H1 (cell line): ENCODE measurements at regions not wholly inside any gene's neighbourhood (a gene's known extent, or its start where the extent isn't known, plus 50 kb on each side); places are given as distances from the start of the nearest gene placed in this dataset.

ENCODE experiments used
- CTCF ChIA-PET: fragments of 300-600 bp; sonication (Branson Sonifier 250); formaldehyde crosslinking; loops from one replicate; lab custom pipeline; 2021; ENCODE audit not compliant: partially characterized antibody; lab: Charles Lee
- POLR2A ChIA-PET: fragments of 300-600 bp; sonication (Branson Sonifier 250); formaldehyde crosslinking; loops from one replicate; lab custom pipeline; 2021; ENCODE audit warnings: inconsistent platforms; ENCODE audit not compliant: partially characterized antibody; lab: Charles Lee
- DNase-seq, 2 experiments: peaks; one replicate each; pipeline versions ENCODE4 v3.0.0 to v3.0.0-alpha.2; 2010 to 2022; ENCODE audit warnings: low spot score in 2 of 2, low read depth in 1 of 2, mixed read lengths in 1 of 2
- FAIRE-seq: peaks from 2 replicates; lab custom pipeline; 2011; peaks lifted over from hg19 to GRCh38; lab: Jason Lieb, UNC
- H2AFZ ChIP-seq: 2 replicates; pipeline ENCODE4 v1.8.1; 2012; ENCODE audit warnings: low read length, inconsistent platforms
- H2AK5ac ChIP-seq: 2 replicates; pipeline ENCODE4 v1.6.1; 2013; ENCODE audit warnings: low read depth, low read length
- H2BK120ac ChIP-seq: replicated peaks from 2 replicates; pipeline ENCODE3; 2013; ENCODE audit warnings: low read depth, low read length, inconsistent platforms
- H2BK12ac ChIP-seq: 2 replicates; pipeline ENCODE4 v1.6.1; 2013; ENCODE audit warnings: low read depth, low read length
- H2BK15ac ChIP-seq: 2 replicates; pipeline ENCODE4 v1.6.1; 2013; ENCODE audit warnings: low read length
- H2BK20ac ChIP-seq: 2 replicates; pipeline ENCODE4 v1.6.1; 2013; ENCODE audit warnings: low read length
- H2BK5ac ChIP-seq: 2 replicates; pipeline ENCODE4 v1.6.1; 2013; ENCODE audit warnings: low read depth, low read length
- H3K14ac ChIP-seq: 2 replicates; pipeline ENCODE4 v1.6.1; 2013; ENCODE audit warnings: inconsistent platforms; ENCODE audit not compliant: insufficient read length
- H3K18ac ChIP-seq: 2 replicates; pipeline ENCODE4 v1.6.1; 2013; ENCODE audit warnings: low read length; ENCODE audit errors: extremely low read depth
- H3K23ac ChIP-seq: 2 replicates; pipeline ENCODE4 v1.6.1; 2013; ENCODE audit warnings: inconsistent platforms; ENCODE audit not compliant: insufficient read length
- H3K23me2 ChIP-seq: 2 replicates; pipeline ENCODE4 v1.6.1; 2013; ENCODE audit warnings: low read depth, low read length
- H3K27ac ChIP-seq: 2 replicates; pipeline ENCODE4 v1.6.1; 2011; ENCODE audit warnings: low read depth, low read length, inconsistent platforms
- H3K27me3 ChIP-seq, 4 experiments: replicated peaks in 1 of 4; 1 replicate in 1 of 4; 2 replicates in 3 of 4; pipeline versions ENCODE4 v1.6.1 to v1.8.1; 2011 to 2013; ENCODE audit warnings: low read length in 3 of 4, mild to moderate bottlenecking in 3 of 4, inconsistent platforms in 2 of 4, mixed read lengths in 2 of 4, moderate library complexity in 1 of 4; ENCODE audit not compliant: control insufficient read depth in 3 of 4, insufficient read depth in 3 of 4; ENCODE audit errors: extremely low read depth in 1 of 4
- H3K36me3 ChIP-seq, 4 experiments: 2 replicates each; pipeline versions ENCODE4 v1.6.1 to v1.8.1; 2011 to 2013; ENCODE audit warnings: mild to moderate bottlenecking in 4 of 4, low read length in 3 of 4, moderate library complexity in 2 of 4, control low read depth in 1 of 4, inconsistent platforms in 1 of 4; ENCODE audit not compliant: insufficient read depth in 4 of 4, control insufficient read depth in 2 of 4
- H3K4ac ChIP-seq: replicated peaks from 2 replicates; pipeline ENCODE3; 2013; ENCODE audit warnings: low read length, low read depth, mixed read lengths, inconsistent platforms; ENCODE audit not compliant: insufficient read length
- H3K4me1 ChIP-seq, 4 experiments: replicated peaks in 1 of 4; 1 replicate in 1 of 4; 2 replicates in 3 of 4; pipeline versions ENCODE4 v1.6.1 to v1.8.1; 2011 to 2013; ENCODE audit warnings: low read length in 3 of 4, inconsistent platforms in 2 of 4, mixed read lengths in 1 of 4; ENCODE audit not compliant: insufficient read depth in 4 of 4, control insufficient read depth in 3 of 4
- H3K4me2 ChIP-seq, 2 experiments: 2 replicates each; pipeline versions ENCODE4 v1.6.1 to v1.8.1; 2011 to 2013; ENCODE audit warnings: low read depth in 2 of 2, low read length in 2 of 2, control low read depth in 1 of 2, inconsistent platforms in 1 of 2, mild to moderate bottlenecking in 1 of 2; ENCODE audit not compliant: insufficient read depth in 1 of 2
- H3K4me3 ChIP-seq, 4 experiments: fragments of 200-600, 300-600 bp in 1 of 4; sonication (generic), shearing (Covaris generic), sonication (Bioruptor Twin) in 1 of 4; 2 replicates each; pipeline versions ENCODE4 v1.5.1 to v1.8.1; 2011 to 2016; ENCODE audit warnings: low read length in 4 of 4, low read depth in 3 of 4, control low read depth in 2 of 4, inconsistent platforms in 2 of 4, mild to moderate bottlenecking in 2 of 4, mixed read lengths in 1 of 4, moderate library complexity in 1 of 4; ENCODE audit not compliant: insufficient read depth in 2 of 4; ENCODE audit errors: extremely low read depth in 1 of 4
- H3K56ac ChIP-seq: replicated peaks from 2 replicates; pipeline ENCODE3; 2013; ENCODE audit warnings: low read depth, mild to moderate bottlenecking, mixed read lengths, low read length, inconsistent platforms; ENCODE audit not compliant: insufficient read length
- H3K79me1 ChIP-seq: 2 replicates; pipeline ENCODE4 v1.6.1; 2013; ENCODE audit warnings: low read depth, low read length, control low read depth
- H3K79me2 ChIP-seq, 2 experiments: 2 replicates each; pipeline versions ENCODE4 v1.6.1 to v1.8.1; 2012 to 2013; ENCODE audit warnings: low read length in 2 of 2, mild to moderate bottlenecking in 2 of 2, inconsistent platforms in 1 of 2; ENCODE audit not compliant: insufficient read depth in 2 of 2, control insufficient read depth in 1 of 2
- H3K9ac ChIP-seq, 4 experiments: replicated peaks in 1 of 4; 1 replicate in 1 of 4; 2 replicates in 3 of 4; pipeline versions ENCODE4 v1.6.1 to v1.8.1; 2011 to 2013; ENCODE audit warnings: low read depth in 3 of 4, low read length in 3 of 4, control low read depth in 2 of 4, mild to moderate bottlenecking in 2 of 4, moderate library complexity in 2 of 4, inconsistent platforms in 1 of 4; ENCODE audit errors: extremely low read depth in 1 of 4
- H3K9me3 ChIP-seq, 2 experiments: 2 replicates each; pipeline versions ENCODE4 v1.6.1 to v1.8.1; 2012 to 2013; ENCODE audit warnings: mild to moderate bottlenecking in 2 of 2, moderate library complexity in 2 of 2, control low read depth in 1 of 2, inconsistent platforms in 1 of 2, low read depth in 1 of 2, low read length in 1 of 2, mixed read lengths in 1 of 2; ENCODE audit not compliant: insufficient read depth in 2 of 2
- H4K20me1 ChIP-seq, 2 experiments: replicated peaks in 1 of 2; 2 replicates each; pipeline versions ENCODE3 to v1.8.1; 2011 to 2013; ENCODE audit warnings: inconsistent platforms in 2 of 2, low read length in 2 of 2, mild to moderate bottlenecking in 1 of 2; ENCODE audit not compliant: insufficient read depth in 2 of 2, control insufficient read depth in 1 of 2
- H4K5ac ChIP-seq: 2 replicates; pipeline ENCODE4 v1.6.1; 2013; ENCODE audit warnings: low read length, low read depth, mixed read lengths, inconsistent platforms; ENCODE audit not compliant: insufficient read length
- H4K8ac ChIP-seq: 2 replicates; pipeline ENCODE4 v1.8.0; 2013; ENCODE audit warnings: mild to moderate bottlenecking, moderate library complexity, low read length, inconsistent platforms; ENCODE audit not compliant: insufficient read depth; ENCODE audit errors: extremely low read depth
- H4K91ac ChIP-seq: replicated peaks from 2 replicates; pipeline ENCODE3; 2013; ENCODE audit warnings: low read length, mixed read lengths, inconsistent platforms; ENCODE audit not compliant: insufficient read length
- ATF2 ChIP-seq: IDR thresholded peaks from 2 replicates; pipeline ENCODE4 v1.6.1; 2012; ENCODE audit warnings: low read length, inconsistent platforms
- CBX8 ChIP-seq: fragments of 300-800, 300-1000 bp; sonication (generic); IDR thresholded peaks from 2 replicates; pipeline ENCODE4 v1.7.1; 2016; ENCODE audit warnings: low read depth, low read length, borderline replicate concordance
- CHD1 ChIP-seq: IDR thresholded peaks from 2 replicates; pipeline ENCODE4 v1.6.1; 2012; ENCODE audit warnings: low read depth, low read length, improper control_type of control experiment
- MAFK ChIP-seq: IDR thresholded peaks from 2 replicates; pipeline ENCODE4 v1.6.1; 2012; ENCODE audit warnings: low read depth, mild to moderate bottlenecking, improper control_type of control experiment, low read length
- NANOG ChIP-seq: IDR thresholded peaks from 2 replicates; pipeline ENCODE4 v1.6.1; 2011; ENCODE audit warnings: low read length, low read depth, mild to moderate bottlenecking, inconsistent platforms; ENCODE audit not compliant: insufficient read depth, poor library complexity, severe bottlenecking
- RAD21 ChIP-seq, 2 experiments: IDR thresholded peaks in 1 of 2; conservative IDR thresholded peaks in 1 of 2; 2 replicates each; pipeline ENCODE4 v1.6.1; 2011; ENCODE audit warnings: low read depth in 2 of 2, low read length in 2 of 2, improper control_type of control experiment in 1 of 2, inconsistent platforms in 1 of 2, mild to moderate bottlenecking in 1 of 2, moderate library complexity in 1 of 2
- RNF2 ChIP-seq: fragments of 200-900, 300-1000 bp; sonication (generic); IDR thresholded peaks from 2 replicates; pipeline ENCODE4 v1.7.1; 2016; ENCODE audit warnings: borderline replicate concordance, low read depth, mild to moderate bottlenecking, antibody characterized with exemption, low read length; ENCODE audit not compliant: poor library complexity, severe bottlenecking; ENCODE audit errors: missing control alignments
- SIN3A ChIP-seq, 2 experiments: IDR thresholded peaks in 1 of 2; conservative IDR thresholded peaks in 1 of 2; 2 replicates each; pipeline ENCODE4 v1.6.1; 2011 to 2012; ENCODE audit warnings: low read length in 2 of 2, improper control_type of control experiment in 1 of 2, low read depth in 1 of 2, mild to moderate bottlenecking in 1 of 2
- SUZ12 ChIP-seq: fragments of 200-600 bp; sonication (generic); IDR thresholded peaks from 2 replicates; pipeline ENCODE4 v1.6.1; 2012; ENCODE audit warnings: mild to moderate bottlenecking, inconsistent platforms, low read length, moderate library complexity, mixed read lengths
- USF2 ChIP-seq: IDR thresholded peaks from 2 replicates; pipeline ENCODE4 v1.6.1; 2011; ENCODE audit warnings: low read length, improper control_type of control experiment
- WGBS, 2 experiments: shearing (Covaris generic) in 1 of 2; methylation state at CpG; one replicate each; pipeline versions ENCODE4 v1.1.6 to v1.1.7; 2013 to 2015; ENCODE audit warnings: low lambda C conversion rate in 2 of 2, mixed read lengths in 2 of 2, inconsistent platforms in 1 of 2, low coverage in 1 of 2, missing lambda C conversion rate in 1 of 2; ENCODE audit not compliant: insufficient replicate concordance in 2 of 2, insufficient coverage in 1 of 2, insufficient read length in 1 of 2; ENCODE audit errors: extremely low coverage in 1 of 2, missing lambda C conversion rate in 1 of 2; 5-methylcytosine and 5-hydroxymethylcytosine counted together

GRCh38 chr5:162503796-162504195 lies 436.2 kb downstream of the GABRG2 start:
- CTCF ChIA-PET: interaction anchor here (0.5 to 0.7 kb wide), 3 partner anchors 13 to 32 kb away, joined by 3 read pairs; no protein-coding TSS in a partner anchor
- POLR2A ChIA-PET: no interaction called here
- Histone ChIP-seq H4K91ac (no peak overlapping the region), H3K14ac (no peak overlapping the region), H4K5ac (no peak overlapping the region), H3K27ac (no peak overlapping the region), H2BK12ac (no peak overlapping the region), H2BK5ac (no peak overlapping the region), H3K4me1 (no peaks in the 10 kb centered on the region), H4K8ac (no peak overlapping the region), H2BK120ac (no peak overlapping the region), H3K79me1 (no peaks in the 10 kb centered on the region), H2BK15ac (no peak overlapping the region), H3K4me3 (no peak overlapping the region), H3K9ac (no peak overlapping the region), H3K23me2 (no peaks in the 10 kb centered on the region), H3K27me3 (no peaks in the 10 kb centered on the region), H2AFZ (0 out of 2 replicates have a peak overlapping the region, but pooled peaks have one; percentile 53), H3K79me2 (no peaks in the 10 kb centered on the region), H3K4me2 (no peak overlapping the region), H3K9me3 (no peaks in the 10 kb centered on the region), H4K20me1 (no peaks in the 10 kb centered on the region), H3K56ac (no peak overlapping the region), H3K18ac (no peak overlapping the region), H3K36me3 (no peaks in the 10 kb centered on the region), H3K23ac (no peak overlapping the region), H3K4ac (no peak overlapping the region), H2AK5ac (no peak overlapping the region), H2BK20ac (no peak overlapping the region)
- DNase-seq: no peak
- no peak for FAIRE-seq
- 87% methylated on average over 3 of the region's 3 CpGs; no CpG with 5 or more reads in 1 of the 2 experiments for WGBS, 2 experiments
- no peak for TF ChIP-seq CBX8
- no peak for TF ChIP-seq MAFK
- TF ChIP-seq NANOG: no peak
- no peak for TF ChIP-seq USF2
- TF ChIP-seq SUZ12: no peak
- TF ChIP-seq ATF2: no peak
- no peak for TF ChIP-seq CHD1
- no peak for TF ChIP-seq RNF2
- no peak for TF ChIP-seq SIN3A (conservative IDR thresholded peaks at IDR 0.05 in 1 of 2, IDR thresholded peaks at IDR 0.05 in 1 of 2; ENCODE audit: low read depth in 1 of 2, low read length in 2 of 2)
- no peak for TF ChIP-seq RAD21 (IDR thresholded peaks at IDR 0.05 in 1 of 2, conservative IDR thresholded peaks at IDR 0.05 in 1 of 2; ENCODE audit: low read depth in 2 of 2, low read length in 2 of 2)
